ENCODE measurements at regions not wholly inside any gene's neighbourhood (a gene's known extent, or its start where the extent isn't known, plus 50 kb on each side); places are given as distances from the start of the nearest gene placed in this dataset.

DNA sequence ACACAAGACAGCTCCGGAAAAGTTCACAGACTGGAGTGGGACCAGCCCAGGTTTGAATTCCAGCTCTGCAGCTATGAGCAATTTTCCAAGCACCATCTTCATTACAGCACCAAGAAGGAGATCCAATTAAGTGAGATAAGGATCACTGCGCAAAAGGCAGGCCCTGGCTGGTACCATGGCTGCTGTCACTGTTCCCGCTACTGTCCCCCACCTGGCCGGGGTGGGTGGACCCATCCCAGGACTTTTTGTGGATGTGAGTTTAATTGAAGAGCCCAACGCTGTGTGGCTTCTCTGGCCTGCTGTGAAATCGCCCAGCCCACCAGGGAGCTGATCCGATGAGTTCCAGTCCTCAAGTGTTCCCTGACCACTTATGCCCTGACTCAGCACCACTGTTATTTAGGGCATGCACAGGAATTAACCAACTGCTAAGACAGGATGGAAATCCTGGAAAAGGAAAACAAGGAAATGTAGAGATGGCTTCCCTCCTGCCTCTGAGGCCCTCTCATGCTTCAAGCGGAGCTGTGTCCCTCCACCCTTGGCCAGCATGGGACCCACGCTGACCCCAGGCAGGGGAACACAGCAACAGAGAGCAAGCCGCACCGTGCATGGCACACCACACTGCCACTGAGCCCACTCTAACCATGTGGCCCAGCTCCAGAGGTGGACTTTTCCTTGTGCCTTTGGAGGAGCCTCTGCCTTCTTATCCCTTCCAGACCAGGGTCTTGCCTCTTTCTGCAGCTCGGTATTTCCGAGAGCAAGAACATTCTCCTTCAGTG is 150.0 kb upstream of the CST7 start:
- TF ChIP-seq CTCF (tag by site-specific recombination; IDR thresholded peaks at IDR 0.05) (no peak), ZBTB49 (tag by site-specific recombination; IDR thresholded peaks at IDR 0.05; ENCODE audit: low read depth) (no peak), PATZ1 (tag by site-specific recombination; IDR thresholded peaks at IDR 0.05) (no peak)
- TF ChIP-seq, protein P1, sequence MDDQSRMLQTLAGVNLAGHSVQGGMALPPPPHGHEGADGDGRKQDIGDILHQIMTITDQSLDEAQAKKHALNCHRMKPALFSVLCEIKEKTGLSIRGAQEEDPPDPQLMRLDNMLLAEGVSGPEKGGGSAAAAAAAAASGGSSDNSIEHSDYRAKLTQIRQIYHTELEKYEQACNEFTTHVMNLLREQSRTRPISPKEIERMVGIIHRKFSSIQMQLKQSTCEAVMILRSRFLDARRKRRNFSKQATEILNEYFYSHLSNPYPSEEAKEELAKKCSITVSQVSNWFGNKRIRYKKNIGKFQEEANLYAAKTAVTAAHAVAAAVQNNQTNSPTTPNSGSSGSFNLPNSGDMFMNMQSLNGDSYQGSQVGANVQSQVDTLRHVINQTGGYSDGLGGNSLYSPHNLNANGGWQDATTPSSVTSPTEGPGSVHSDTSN (CRISPR knock-in tag; IDR thresholded peaks at IDR 0.05): no peak
